Glutamatergic neuron (in vitro differentiated cells): ENCODE measurements at regions not wholly inside any gene's neighbourhood (a gene's known extent, or its start where the extent isn't known, plus 50 kb on each side); places are given as distances from the start of the nearest gene placed in this dataset.

ENCODE experiments used
- DNase-seq: peaks from one replicate; pipeline ENCODE4 v3.0.0; 2022
- H3K27ac Mint-ChIP-seq: one replicate; pipeline ENCODE4 v1.8.0; 2020; ENCODE audit warnings: mild to moderate bottlenecking, mixed read lengths, inconsistent platforms; ENCODE audit not compliant: unreplicated experiment
- H3K27me3 Mint-ChIP-seq: one replicate; pipeline ENCODE4 v1.8.0; 2020; ENCODE audit warnings: mild to moderate bottlenecking, moderate library complexity, mixed read lengths, inconsistent platforms; ENCODE audit not compliant: unreplicated experiment
- H3K36me3 Mint-ChIP-seq: one replicate; pipeline ENCODE4 v1.8.0; 2020; ENCODE audit warnings: mild to moderate bottlenecking, mixed read lengths, inconsistent platforms; ENCODE audit not compliant: unreplicated experiment
- H3K4me1 Mint-ChIP-seq: one replicate; pipeline ENCODE4 v1.8.0; 2020; ENCODE audit warnings: mild to moderate bottlenecking, low read depth, mixed read lengths, inconsistent platforms; ENCODE audit not compliant: unreplicated experiment
- H3K4me3 Mint-ChIP-seq: one replicate; pipeline ENCODE4 v1.8.0; 2020; ENCODE audit warnings: mild to moderate bottlenecking, mixed read lengths, inconsistent platforms; ENCODE audit not compliant: unreplicated experiment
- H3K9me3 Mint-ChIP-seq: one replicate; pipeline ENCODE4 v1.8.0; 2020; ENCODE audit warnings: mild to moderate bottlenecking, moderate library complexity, mixed read lengths, inconsistent platforms; ENCODE audit not compliant: unreplicated experiment
- TF ChIP-seq, protein P1 (sequence below): fragments of 200-600 bp; sonication (generic); IDR thresholded peaks from one replicate; pipeline ENCODE4 v1.5.0; 2021; ENCODE audit not compliant: partially characterized antibody, unreplicated experiment

DNA sequence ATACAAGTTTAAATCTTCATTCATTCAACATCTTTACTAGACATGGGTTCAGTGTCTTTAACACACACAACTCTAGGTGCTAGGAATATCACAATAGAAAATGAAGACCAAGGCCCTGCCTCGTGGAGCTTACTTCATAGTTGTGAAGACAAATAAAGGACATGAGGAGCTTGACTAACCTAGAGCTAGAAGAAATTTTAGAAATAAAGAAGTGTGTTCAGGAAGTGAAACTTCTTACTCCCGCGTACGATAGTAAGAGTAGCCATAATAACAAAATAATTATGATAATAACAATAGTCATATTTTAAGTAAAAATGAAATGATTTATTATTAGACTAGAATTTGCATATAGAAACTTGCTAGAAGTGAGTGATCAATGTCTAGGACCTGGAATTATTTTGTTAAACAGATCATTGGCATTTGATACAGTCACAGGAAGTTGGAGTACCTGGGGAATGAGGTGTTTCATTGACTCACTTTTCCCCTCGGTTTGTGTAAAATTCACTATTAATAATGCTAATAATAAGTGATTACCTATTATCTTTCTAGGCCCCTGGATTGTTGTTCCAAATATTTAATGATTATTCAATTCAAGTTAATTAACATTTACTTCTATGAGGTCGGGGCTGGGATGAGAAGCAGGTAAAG is 331.3 kb downstream of the NSG2 start:
- no peak overlapping the region for H3K27ac Mint-ChIP-seq
- no peaks in the 10 kb centered on the region for H3K4me1 Mint-ChIP-seq
- TF ChIP-seq, protein P1, sequence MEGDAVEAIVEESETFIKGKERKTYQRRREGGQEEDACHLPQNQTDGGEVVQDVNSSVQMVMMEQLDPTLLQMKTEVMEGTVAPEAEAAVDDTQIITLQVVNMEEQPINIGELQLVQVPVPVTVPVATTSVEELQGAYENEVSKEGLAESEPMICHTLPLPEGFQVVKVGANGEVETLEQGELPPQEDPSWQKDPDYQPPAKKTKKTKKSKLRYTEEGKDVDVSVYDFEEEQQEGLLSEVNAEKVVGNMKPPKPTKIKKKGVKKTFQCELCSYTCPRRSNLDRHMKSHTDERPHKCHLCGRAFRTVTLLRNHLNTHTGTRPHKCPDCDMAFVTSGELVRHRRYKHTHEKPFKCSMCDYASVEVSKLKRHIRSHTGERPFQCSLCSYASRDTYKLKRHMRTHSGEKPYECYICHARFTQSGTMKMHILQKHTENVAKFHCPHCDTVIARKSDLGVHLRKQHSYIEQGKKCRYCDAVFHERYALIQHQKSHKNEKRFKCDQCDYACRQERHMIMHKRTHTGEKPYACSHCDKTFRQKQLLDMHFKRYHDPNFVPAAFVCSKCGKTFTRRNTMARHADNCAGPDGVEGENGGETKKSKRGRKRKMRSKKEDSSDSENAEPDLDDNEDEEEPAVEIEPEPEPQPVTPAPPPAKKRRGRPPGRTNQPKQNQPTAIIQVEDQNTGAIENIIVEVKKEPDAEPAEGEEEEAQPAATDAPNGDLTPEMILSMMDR = no peak
- H3K4me3 Mint-ChIP-seq = no peak overlapping the region
- H3K27me3 Mint-ChIP-seq = no peaks in the 10 kb centered on the region
- H3K9me3 Mint-ChIP-seq = peaks cover 2% of the 10 kb centered on the region
- no peak for DNase-seq
- H3K36me3 Mint-ChIP-seq = no peaks in the 10 kb centered on the region

DNA sequence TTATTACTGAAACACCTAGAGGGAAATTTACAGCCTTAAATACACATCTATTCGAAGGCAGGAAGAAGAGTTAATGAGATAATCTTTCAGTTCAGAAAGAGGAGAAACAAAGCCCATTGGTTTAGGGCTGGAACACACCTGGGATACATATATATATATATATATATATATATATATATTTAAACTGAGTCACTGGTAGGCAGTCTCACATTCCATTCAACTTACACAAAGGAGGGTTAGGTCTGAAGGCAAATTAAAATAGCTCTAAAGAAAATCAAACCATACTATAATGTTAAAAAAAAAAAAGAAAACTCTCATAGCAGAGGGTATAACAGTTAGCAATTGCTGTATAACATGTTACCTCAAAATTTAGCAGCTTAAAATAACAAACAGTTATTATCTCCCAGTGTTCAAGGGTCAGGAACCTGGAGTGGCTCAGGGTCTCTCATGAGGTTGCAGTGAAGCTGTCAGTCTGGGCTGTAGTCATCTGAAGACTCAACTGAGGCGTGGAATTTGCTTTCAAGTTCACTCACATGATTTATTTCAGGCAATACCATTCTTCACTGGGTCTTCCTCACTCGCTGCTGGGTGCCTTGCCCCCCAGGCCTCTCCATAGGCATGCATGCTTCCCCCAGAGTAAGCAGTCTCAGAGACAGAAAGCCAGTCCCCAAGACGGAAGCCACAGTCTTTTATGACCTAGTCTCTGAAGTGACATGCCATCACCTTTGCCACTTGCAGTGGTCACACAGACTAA is 332.8 kb downstream of the NSG2 start:
- TF ChIP-seq, protein P1 = no peak
- H3K4me3 Mint-ChIP-seq = no peak overlapping the region
- no peaks in the 10 kb centered on the region for H3K4me1 Mint-ChIP-seq
- DNase-seq = no peak
- H3K36me3 Mint-ChIP-seq = no peaks in the 10 kb centered on the region
- H3K27ac Mint-ChIP-seq = no peak overlapping the region
- H3K27me3 Mint-ChIP-seq = no peaks in the 10 kb centered on the region
- peaks cover 2% of the 10 kb centered on the region for H3K9me3 Mint-ChIP-seq

DNA sequence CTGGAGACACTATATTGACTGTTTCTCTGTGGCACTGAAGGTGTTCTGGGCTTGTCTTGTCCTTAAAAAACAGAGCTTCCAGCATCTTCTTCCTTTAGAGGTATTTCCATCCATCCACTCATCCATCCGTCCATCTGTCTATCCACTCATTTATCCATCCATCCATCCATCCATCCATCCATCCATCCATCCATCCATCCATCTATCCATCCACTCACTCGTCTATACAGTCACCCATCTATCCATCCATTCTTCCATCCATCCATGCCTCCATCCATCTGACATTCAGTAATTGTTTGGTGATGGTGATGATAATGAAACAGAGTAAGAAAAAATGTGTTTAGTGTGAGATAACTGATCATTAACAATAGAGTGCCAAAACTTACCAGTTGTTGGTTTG is 334.8 kb downstream of the NSG2 start:
- no peaks in the 10 kb centered on the region for H3K36me3 Mint-ChIP-seq
- no peaks in the 10 kb centered on the region for H3K27me3 Mint-ChIP-seq
- no peaks in the 10 kb centered on the region for H3K4me1 Mint-ChIP-seq
- TF ChIP-seq, protein P1 = no peak
- no peak for DNase-seq
- H3K27ac Mint-ChIP-seq = no peak overlapping the region
- H3K4me3 Mint-ChIP-seq = no peak overlapping the region
- H3K9me3 Mint-ChIP-seq = peaks cover 2% of the 10 kb centered on the region

DNA sequence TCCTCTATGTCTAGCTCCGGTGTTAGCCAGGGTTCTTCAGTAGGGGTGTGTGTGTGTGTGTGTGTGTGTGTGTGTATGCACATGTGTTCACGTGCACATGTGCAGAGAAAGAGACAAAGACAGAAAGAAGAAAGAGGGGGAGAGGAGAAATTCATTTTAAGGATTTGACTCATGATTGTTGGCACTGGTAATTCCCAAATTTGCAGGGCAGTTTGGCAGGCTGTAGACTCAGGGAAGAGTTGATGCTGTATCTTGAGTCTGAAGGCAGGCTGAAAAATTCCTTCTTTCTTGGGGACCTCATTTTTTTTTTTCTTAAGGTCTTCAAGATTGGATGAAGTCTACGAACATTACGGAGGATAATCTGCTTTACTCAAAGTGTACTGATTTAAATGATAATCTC is 335.7 kb downstream of the NSG2 start:
- Mint-ChIP-seq H3K4me1 (no peaks in the 10 kb centered on the region), H3K9me3 (peaks cover 2% of the 10 kb centered on the region), H3K27ac (no peak overlapping the region), H3K36me3 (no peaks in the 10 kb centered on the region), H3K4me3 (no peak overlapping the region), H3K27me3 (no peaks in the 10 kb centered on the region)
- TF ChIP-seq, protein P1 = no peak
- DNase-seq = no peak
